ENCODE measurements at regions not wholly inside any gene's neighbourhood (a gene's known extent, or its start where the extent isn't known, plus 50 kb on each side); places are given as distances from the start of the nearest gene placed in this dataset.

GRCh38 chr10:125216309-125216708, 55.9 kb upstream of the CTBP2 start:
- Histone ChIP-seq H3K4me2 (ENCODE audit: low read length) (no peak overlapping the region), H3K9me3 (ENCODE audit: low read length) (no peaks in the 10 kb centered on the region), H4K20me1 (ENCODE audit: insufficient read depth, low read length) (no peaks in the 10 kb centered on the region), H2AFZ (ENCODE audit: low read length) (no peak overlapping the region), H3K4me3 (ENCODE audit: low read depth, low read length, poor library complexity, severe bottlenecking) (no peak overlapping the region), H3K36me3 (ENCODE audit: insufficient read depth, low read length) (no peaks in the 10 kb centered on the region), H3K79me2 (ENCODE audit: insufficient read depth, low read depth, low read length) (no peaks in the 10 kb centered on the region), H3K4me1 (ENCODE audit: insufficient read depth, low read length, poor library complexity, severe bottlenecking) (no peaks in the 10 kb centered on the region), H3K9me2 (ENCODE audit: insufficient read depth, low read length) (no peaks in the 10 kb centered on the region), H3K27ac (ENCODE audit: low read depth, low read length, poor library complexity, severe bottlenecking) (no peak overlapping the region)
- ChIA-PET POLR2A (no interaction called here), CTCF (ENCODE audit: unreplicated experiment) (no interaction called here)
- TF ChIP-seq CTCF (conservative IDR thresholded peaks at IDR 0.05; ENCODE audit: low read length) (no peak), EZH2phosphoT487 (IDR thresholded peaks at IDR 0.05; ENCODE audit: borderline replicate concordance, low read depth, low read length) (no peak)
- intact Hi-C loops (cut with micrococcal nuclease; ENCODE audit: unreplicated experiment): loop anchor here (5.0 kb wide), 1 partner anchor 169 kb away; no protein-coding TSS in a partner anchor
- DNase-seq (ENCODE audit: low spot score): no peak
- BruUV-seq (replicated peaks): no TSS peak

GRCh38 chr10:125214283-125214570, 53.9 kb upstream of the CTBP2 start:
- intact Hi-C loops (cut with micrococcal nuclease; ENCODE audit: unreplicated experiment): no loop called here
- H3K9me2 ChIP-seq (ENCODE audit: insufficient read depth, low read length): no peaks in the 10 kb centered on the region
- no peak overlapping the region for H2AFZ ChIP-seq (ENCODE audit: low read length)
- no peak for DNase-seq (ENCODE audit: low spot score)
- H3K4me2 ChIP-seq (ENCODE audit: low read length): no peak overlapping the region
- H4K20me1 ChIP-seq (ENCODE audit: insufficient read depth, low read length): no peaks in the 10 kb centered on the region
- H3K4me1 ChIP-seq (ENCODE audit: insufficient read depth, low read length, poor library complexity, severe bottlenecking): no peaks in the 10 kb centered on the region
- no peak overlapping the region for H3K4me3 ChIP-seq (ENCODE audit: low read depth, low read length, poor library complexity, severe bottlenecking)
- no peak overlapping the region for H3K27ac ChIP-seq (ENCODE audit: low read depth, low read length, poor library complexity, severe bottlenecking)
- ChIA-PET CTCF (ENCODE audit: unreplicated experiment) (no interaction called here), POLR2A (no interaction called here)
- TF ChIP-seq EZH2phosphoT487 (IDR thresholded peaks at IDR 0.05; ENCODE audit: borderline replicate concordance, low read depth, low read length): no peak
- TF ChIP-seq CTCF (conservative IDR thresholded peaks at IDR 0.05; ENCODE audit: low read length): no peak
- no peaks in the 10 kb centered on the region for H3K79me2 ChIP-seq (ENCODE audit: insufficient read depth, low read depth, low read length)
- no peaks in the 10 kb centered on the region for H3K9me3 ChIP-seq (ENCODE audit: low read length)
- no peaks in the 10 kb centered on the region for H3K36me3 ChIP-seq (ENCODE audit: insufficient read depth, low read length)
- no TSS peak for BruUV-seq (replicated peaks)

GRCh38 chr10:125213541-125214282, 53.3 kb upstream of the CTBP2 start:
- no peaks in the 10 kb centered on the region for H3K4me1 ChIP-seq (ENCODE audit: insufficient read depth, low read length, poor library complexity, severe bottlenecking)
- no peaks in the 10 kb centered on the region for H3K9me2 ChIP-seq (ENCODE audit: insufficient read depth, low read length)
- H3K4me3 ChIP-seq (ENCODE audit: low read depth, low read length, poor library complexity, severe bottlenecking): no peak overlapping the region
- H3K79me2 ChIP-seq (ENCODE audit: insufficient read depth, low read depth, low read length): no peaks in the 10 kb centered on the region
- intact Hi-C loops (cut with micrococcal nuclease; ENCODE audit: unreplicated experiment): no loop called here
- POLR2A ChIA-PET: no interaction called here
- BruUV-seq (replicated peaks): no TSS peak
- no peak overlapping the region for H2AFZ ChIP-seq (ENCODE audit: low read length)
- no peaks in the 10 kb centered on the region for H4K20me1 ChIP-seq (ENCODE audit: insufficient read depth, low read length)
- H3K36me3 ChIP-seq (ENCODE audit: insufficient read depth, low read length): no peaks in the 10 kb centered on the region
- CTCF ChIA-PET (ENCODE audit: unreplicated experiment): no interaction called here
- H3K9me3 ChIP-seq (ENCODE audit: low read length): no peaks in the 10 kb centered on the region
- no peak overlapping the region for H3K4me2 ChIP-seq (ENCODE audit: low read length)
- TF ChIP-seq CTCF (conservative IDR thresholded peaks at IDR 0.05; ENCODE audit: low read length) (no peak), EZH2phosphoT487 (IDR thresholded peaks at IDR 0.05; ENCODE audit: borderline replicate concordance, low read depth, low read length) (no peak)
- no peak for DNase-seq (ENCODE audit: low spot score)
- H3K27ac ChIP-seq (ENCODE audit: low read depth, low read length, poor library complexity, severe bottlenecking): no peak overlapping the region

All from OCI-LY7 (cell line).